RCC 7860 (cell line): ENCODE measurements at regions not wholly inside any gene's neighbourhood (a gene's known extent, or its start where the extent isn't known, plus 50 kb on each side); places are given as distances from the start of the nearest gene placed in this dataset.

Source experiments
- DNase-seq: peaks from one replicate; pipeline ENCODE4 v3.0.0-alpha.2; 2015; ENCODE audit warnings: low spot score
- FAIRE-seq: peaks from 2 replicates; lab custom pipeline; 2012; peaks lifted over from hg19 to GRCh38; lab: Jason Lieb, UNC

DNA sequence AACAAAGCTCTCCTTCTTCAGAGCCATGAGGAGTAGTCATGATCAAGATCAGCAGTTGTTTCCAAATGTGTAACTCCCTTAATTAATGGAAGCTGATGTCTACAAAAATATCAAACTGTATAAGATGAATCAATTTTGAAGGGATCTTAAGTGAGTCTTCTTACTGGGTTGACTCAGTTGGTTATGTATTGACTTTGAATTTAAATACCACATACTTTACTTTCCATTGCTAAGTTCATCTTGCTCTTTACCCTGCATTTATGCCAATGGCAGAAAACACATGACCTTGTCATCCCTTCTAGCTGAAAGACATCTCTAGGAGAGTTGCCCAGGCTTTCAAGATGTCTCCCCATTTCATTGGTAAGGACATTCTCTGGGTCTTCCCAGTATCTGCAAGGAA, 123.2 kb upstream of the STMND1 start:
- FAIRE-seq (no peak), DNase-seq (no peak)

DNA sequence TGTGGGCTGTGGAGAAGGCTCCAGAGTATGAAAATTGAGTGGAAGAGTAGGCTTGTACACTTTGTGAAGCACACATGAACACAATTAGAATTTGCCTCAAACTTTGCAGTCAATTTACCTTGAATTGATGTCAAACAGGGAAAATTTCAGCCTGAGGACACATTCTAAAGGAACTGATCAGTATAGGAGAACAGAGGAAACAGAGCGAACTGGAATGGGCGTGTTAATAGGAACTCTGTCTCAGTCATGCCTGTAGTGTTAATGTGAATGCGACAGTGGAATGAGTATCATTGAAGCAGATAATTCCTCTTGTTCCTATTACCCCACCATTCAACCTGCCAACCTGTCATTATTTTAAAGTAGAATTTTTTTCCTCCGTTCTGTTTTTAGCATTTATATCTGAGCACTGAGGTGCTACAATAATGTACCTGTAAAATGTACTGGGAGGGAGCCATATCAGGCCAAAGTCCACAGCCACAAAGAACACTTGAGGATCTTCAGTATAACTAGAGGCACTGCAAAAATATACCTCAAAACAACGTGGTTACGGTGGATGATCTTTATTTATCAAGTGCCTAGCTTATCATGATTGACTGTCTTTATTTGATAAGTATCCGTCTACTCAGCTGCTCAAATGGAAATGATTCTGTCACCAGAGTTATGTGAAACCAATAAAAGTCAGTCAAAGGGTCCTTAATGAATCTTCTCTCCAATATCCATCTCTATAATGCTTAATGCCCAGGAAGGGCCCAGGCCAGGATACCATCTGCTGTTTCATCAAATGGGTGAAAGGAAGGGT, 125.3 kb upstream of the STMND1 start:
- DNase-seq (no peak), FAIRE-seq (no peak)

DNA sequence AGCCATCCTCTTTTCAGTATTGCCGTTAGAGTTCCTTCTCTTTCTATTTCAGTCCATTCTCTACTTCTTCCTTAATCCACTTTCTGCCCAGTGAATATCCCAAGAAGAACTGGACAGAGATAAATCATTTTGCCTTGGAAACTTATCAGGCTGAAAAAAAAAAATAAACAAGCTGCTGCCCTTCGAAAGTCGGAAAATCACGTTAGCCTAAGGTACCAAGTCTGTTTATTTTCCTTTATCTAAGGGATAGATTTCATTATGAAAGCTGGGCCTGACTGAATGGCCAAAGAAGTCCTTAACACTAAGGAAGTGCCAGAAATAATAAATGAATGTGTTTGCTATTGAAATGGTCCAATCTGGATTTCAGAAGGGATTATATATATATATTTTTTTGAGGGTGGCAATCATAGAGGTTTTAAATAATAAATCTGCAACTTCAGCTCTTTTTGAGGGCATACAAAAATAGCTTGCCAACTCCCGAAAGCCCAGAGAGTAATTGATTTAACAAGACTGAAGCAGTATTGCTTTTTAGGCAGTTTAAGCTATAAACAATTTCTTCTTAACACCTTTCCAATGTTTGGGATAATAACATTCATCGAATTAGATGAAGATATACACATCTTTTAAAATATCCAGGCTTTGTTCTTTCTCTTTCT, 127.0 kb upstream of the STMND1 start:
- FAIRE-seq (no peak), DNase-seq (no peak)

DNA sequence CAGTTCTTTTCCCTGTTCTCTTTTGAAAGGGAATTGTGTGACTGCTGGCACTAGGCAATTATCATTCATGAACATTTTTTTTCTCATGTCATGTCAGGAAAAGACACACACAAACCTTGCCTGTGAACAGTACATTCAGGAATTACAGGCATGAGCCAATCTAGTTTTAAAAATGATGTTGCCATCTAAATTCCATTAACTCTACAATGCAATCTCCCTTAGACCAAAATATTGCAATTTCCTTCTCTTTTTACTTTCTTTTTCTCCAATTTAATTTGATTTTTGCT, 127.5 kb upstream of the STMND1 start:
- no peak for DNase-seq
- FAIRE-seq = no peak

DNA sequence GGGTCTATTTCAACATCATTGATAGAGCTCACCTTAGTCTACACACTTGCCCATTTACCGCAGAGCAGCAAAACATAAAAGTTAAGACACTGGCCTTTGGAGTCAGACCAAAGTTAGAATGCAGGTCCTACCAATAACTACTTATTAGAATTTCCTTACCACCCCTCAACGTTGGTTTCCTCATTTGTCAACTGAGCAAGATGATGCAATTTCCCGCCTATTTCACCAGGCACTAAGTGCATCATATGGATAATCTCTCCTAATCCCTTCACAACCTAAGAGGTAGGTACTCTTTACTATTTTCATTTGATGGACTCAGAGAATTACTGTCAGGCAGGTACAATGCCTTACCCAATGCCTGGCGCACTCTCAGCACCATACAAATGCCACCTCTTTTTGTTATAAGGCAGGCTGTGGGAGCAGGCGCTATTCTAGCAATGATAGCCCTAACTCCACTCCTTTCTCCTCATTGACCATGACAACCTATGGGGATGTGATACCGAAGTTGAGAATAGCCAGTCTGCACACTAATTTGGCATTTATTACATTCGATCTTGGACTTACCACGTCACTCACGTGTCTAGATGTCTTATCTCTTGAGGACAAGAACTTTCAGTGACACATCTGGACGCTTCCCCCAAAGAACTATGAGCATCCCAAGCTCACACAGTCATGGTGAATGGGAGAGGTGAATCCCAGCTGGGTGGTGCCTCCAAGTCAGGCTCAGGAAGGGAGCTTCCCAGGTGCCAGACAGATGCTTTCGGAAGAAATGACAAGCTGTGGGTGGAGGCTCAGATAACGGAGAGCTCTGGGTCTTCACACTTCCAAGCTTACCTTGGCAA, 128.1 kb upstream of the STMND1 start:
- DNase-seq (no peak), FAIRE-seq (no peak)

DNA sequence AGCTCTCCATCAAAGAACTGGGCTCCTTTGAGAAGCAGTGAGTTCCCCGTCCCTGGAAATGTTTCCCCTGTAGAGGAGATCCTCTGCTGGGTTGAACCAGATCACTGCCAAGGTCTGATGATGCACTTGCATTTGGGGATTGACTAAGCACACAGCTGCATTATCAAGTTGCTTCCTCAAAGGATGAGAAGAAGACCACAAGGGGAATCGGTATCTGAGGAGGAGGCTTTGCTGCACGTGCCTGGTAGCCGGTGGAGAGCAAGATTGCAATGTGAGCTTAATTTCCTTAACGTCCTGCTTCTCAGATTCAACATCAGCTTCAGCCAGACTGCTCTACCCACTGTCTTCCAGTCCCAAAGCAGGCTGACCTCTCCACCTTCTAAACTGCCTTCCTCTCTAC, 128.8 kb upstream of the STMND1 start:
- FAIRE-seq = no peak
- no peak for DNase-seq

DNA sequence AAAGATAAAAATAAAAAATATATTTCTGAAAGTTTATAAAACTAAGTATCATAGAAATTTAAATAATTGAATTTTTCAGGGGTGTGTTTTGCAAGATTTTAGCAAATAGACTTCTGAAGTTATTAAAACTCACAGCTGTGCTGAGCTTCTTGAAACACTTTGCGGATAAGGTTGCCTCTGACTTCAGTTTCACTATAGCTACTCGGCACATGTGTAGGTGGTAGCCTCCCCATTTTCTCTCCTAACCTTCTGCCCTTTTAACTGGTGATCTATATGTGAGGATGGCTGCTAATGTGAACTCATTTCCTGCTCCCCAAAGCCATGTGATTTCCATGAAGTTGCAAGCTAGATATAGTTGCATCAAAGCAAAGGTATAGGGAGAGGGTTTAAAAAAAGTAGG, 129.3 kb upstream of the STMND1 start:
- DNase-seq (no peak), FAIRE-seq (no peak)

DNA sequence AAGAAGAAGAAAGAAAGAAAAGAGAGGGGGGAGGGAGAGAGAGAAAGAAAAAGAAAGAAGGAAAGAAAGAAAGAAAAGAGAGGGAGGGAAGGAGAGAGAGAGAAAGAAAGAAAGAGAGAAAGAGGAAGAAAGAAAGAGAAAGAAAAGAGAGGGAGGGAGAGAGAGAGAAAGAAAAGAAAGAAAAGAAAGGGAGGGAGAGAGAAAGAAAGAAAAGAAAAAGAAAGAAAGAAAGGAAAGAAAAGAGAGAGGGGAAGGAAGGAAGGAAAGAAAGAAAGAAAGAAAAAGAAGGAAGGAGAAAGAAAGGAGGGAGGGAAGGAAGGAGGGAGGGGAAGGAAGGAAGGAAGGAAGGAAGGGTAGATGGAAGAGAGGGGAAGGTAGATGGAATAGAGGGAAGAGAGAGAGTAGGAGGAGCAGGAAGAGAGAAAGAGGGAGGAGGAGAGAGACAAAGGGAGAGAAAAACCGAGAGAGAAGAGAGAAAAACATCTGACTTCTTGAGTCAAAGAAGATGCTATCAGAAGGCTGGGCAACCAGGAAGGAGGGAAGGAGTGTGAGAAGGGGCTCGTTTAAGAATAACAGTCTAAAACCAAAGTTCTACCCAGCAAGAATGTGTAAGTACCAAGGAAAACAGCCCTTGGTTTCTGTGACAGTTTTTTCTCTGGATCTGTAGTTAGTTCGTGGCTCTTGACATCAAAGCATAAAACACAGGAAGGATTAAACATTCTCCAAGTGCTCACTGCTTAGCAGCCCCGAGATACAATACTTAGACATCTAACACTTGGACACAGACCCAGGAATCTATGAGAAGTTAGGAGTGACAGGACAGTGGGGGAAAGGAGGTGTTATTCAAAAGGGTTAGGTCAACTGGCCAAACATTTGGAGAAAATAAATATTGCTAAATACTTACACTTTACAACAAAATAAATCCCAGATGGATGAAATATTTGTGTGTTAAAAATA, 131.9 kb upstream of the STMND1 start:
- FAIRE-seq (no peak), DNase-seq (no peak)

DNA sequence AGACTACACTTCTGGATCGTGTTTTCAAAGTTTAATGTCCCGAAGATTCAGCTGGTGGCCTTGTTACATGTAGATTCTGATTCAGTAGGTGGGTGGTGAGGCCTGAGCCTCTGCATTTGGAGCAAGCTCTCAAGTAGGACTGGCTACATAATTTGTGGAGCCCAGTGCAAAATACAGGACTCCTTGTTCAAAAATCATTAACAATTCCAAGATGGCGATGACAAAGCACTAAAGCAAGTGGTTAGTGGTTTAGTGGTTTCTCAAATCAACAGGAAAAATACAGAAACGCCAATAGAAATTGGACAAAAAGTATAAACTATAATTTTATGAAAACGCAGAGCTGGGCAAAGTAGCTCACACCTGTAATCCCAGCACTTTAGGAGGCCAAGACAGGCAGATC, 133.7 kb upstream of the STMND1 start:
- DNase-seq = no peak
- no peak for FAIRE-seq

DNA sequence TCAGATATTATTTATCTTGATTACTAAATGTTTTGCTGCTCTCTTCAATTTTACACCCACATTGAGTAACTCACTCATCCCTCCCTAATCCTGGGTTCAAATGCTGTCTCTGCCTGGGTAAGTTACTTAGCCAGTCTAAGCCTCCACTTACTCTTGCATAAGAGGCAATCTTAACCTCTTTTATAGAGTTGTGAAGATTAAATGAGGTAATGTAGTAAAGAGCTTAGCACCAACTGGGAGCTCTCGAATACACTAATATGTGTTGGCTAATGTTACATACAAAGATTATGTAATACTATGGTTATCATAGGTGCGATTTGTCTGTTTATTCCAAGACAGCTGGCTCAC, 134.4 kb upstream of the STMND1 start:
- DNase-seq (no peak), FAIRE-seq (no peak)

DNA sequence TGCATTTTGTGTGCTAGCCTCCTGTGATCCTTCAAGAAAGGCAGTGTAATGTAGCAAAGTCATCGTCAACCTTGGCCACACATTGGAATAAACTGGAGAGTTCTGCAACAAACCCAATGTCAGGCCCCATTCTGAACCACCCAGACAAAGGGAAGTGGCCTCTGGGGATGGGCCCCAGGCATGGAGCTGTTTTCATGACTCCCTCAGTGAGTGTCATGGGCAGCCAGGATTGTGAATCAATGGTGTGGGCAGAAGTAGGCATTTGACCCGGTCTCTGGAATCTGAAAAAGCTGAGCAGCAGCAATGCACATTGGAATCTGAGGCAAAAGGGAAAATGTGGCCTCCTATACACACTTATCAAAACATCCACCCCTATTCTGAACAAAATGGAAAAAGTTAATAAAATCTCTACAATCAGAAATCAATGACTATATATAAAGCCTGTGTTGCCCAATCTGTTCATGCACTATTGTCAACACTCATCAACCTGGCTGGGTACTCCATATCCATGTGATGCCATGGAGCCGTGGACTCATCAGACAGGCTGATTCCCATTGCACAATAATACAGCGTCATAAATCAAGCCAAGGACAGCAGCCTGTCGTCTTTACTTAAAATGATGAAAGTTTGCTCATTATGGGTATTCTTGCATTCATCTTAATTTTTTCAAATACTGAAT, 134.9 kb upstream of the STMND1 start:
- FAIRE-seq (no peak), DNase-seq (no peak)

DNA sequence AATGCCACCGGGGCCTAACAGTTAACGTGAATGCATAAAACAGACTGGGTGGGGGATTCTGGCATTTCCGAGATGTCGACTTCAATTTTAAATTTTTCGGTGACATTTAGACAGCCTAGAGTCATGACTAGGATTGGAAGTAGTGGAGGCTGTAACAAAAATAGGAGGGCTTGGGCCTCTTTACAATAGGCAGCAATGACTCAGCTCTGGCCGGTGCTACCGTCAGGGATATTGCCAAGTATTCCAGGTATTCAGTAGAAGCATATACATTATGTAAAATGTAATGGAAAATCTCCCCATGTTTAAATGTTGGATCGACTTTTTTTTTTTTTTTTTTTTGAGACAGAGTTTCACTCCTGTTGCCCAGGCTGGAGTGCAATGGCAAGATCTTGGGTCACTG, 136.2 kb upstream of the STMND1 start:
- DNase-seq (no peak), FAIRE-seq (no peak)

DNA sequence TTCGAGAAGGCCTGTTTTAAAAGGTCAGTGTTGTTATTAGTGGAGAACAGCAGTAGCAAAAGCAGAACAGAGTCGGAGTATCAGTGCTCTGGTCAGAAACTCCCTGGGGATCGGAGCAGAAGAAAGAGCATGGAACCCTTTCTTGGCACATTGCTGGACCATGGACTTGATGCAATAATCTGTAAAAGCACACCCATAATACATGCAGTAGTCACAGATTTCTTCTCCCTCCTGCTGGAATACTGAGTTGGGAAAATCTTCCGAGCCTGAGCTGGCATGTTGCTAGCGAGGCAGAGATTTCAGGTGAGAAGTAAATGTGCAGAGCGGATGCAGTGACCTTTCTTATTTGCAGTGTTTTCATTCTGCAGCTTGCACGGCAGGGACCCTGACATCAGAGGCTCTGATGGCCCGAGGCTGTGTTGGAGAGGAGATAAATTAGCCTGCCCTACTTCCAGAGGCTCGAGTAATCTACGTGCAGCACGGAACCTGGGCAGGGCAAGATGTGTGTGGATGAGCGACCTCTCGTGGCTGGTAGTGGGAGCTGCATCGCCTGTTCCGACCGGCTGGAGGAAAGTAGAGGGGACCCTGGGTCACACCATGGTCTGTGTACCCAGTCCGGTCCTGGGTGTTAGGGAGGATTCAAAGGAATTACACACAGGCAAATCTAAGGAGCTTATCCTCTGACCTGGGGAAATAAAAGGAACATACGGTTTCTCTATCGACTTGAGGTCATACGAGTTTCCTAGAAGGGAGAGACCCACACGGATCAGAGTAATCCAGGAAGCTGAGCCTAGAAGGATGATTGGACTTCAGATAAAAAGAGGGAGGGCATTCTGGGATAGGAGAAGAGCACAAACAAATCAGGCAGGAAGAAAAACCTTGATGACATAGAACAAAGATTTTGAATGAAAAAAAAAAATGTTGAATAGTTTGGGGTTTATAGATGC, 137.0 kb upstream of the STMND1 start:
- DNase-seq = peak; percentile 26
- no peak for FAIRE-seq

DNA sequence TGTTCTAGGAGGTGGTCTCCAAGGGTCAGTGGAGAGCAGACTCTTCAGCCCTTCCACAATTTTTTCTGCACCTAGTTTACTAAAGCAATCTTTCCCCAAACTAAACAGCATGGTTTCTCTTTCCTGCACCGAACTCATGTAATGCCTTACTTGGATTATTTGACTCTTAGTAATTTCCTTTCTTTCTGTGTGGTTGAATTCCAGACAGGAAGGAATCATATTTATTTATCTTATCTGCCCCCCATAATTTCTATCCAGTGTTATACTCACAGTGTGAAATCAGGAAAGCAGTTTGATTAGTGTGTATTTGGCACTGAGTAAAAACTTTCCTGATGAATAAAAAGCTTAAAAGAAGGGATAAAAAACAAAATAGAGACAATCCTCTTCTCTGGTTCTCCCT, 140.3 kb upstream of the STMND1 start:
- FAIRE-seq (no peak), DNase-seq (no peak)

DNA sequence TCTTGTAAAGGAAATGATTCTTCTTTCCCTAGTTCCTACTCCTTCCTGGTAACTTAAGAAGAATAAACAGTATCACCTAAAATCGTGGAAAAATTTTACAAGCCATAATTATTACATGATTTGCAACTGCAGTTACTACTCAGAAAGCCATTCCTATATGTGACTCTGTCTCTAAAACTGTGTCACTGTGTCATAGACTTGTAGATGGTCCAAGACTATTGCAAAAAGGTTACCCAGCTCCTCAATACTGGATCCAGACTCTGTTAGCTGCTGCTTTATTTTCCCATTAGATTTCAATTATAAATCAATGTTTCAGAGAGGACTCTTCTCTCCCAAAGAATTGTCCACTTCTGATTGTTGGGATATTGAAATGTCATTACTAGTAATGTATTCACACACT, 142.1 kb upstream of the STMND1 start:
- DNase-seq (no peak), FAIRE-seq (no peak)

DNA sequence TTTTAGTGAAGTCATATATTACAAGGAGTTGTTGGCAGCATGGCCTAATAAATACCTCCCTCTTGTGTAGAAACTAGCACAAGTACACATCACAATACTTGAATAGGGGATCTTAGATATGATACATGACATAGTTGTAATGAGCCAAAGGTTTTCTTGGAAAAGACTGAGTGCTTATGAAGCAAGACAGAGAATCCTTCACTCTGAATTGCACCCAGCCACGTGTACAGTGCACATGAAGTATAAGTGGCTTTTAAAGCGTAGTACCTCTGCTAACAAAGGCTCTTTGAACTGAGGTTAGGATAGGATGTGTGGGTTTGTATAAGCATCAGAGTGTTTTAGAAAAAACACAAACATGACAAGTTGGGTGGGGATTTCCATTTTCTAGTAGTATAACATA, 145.5 kb upstream of the STMND1 start:
- FAIRE-seq = no peak

DNA sequence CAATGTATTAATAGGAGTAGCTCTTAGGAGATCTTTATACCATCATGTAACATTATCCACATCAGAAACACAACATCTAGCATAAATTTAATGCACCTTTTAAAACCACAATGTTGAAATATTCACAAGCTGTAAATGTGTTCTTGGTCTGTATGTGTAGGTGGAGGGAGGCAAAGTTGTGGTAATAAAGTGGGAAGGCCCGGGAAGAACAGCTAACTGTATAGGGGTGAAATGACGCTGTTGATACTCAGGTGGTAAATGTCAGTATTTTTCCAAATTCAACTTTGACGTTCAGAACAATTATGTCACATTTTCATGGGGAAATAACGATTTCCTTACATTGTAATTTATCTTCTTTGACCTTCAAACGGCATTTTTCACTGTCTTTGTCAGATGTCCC, 146.0 kb upstream of the STMND1 start:
- no peak for FAIRE-seq
- DNase-seq = no peak

More for the DNA sequence above, 145.5 kb upstream of the STMND1 start:
- DNase-seq = no peak

DNA sequence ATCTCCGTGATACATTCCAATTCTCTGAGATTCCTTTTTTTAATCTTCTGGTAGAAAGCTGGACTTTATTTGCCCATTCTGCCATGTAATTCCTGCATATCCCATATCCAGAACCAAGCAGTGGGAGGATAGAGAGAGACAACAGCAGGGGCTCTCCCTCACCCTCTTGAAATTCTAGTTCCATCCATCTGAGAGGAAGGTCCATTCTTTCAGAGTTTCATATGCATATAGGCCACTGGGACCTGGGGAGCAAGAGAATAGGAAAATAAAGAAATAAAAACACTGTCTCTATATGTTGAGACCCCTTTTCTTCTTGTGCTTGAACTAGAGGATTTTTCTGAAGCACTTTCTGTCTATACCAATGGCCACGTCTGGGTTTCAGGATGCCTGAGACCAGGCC, 147.9 kb upstream of the STMND1 start:
- FAIRE-seq (no peak), DNase-seq (no peak)

DNA sequence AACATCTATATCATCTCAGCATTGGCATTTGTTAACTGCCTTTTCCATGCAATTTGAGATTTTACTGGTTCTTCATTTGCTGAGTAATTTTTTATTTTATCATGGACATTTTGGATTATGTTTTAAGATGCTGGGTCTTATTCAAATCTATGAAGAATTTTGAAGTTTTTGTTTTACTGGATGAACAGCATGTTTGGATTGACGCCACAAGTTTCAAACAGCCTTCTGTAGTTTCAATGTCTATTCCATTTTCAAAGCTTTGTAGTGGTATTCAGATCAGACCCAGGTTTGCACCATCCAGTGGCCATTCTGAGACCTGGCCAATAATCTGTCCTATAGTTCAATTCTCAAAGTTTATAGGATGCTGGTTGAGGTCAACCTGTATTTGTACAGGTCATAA, 148.4 kb upstream of the STMND1 start:
- no peak for FAIRE-seq
- no peak for DNase-seq
